ENCODE measurements at regions not wholly inside any gene's neighbourhood (a gene's known extent, or its start where the extent isn't known, plus 50 kb on each side); places are given as distances from the start of the nearest gene placed in this dataset.

DNA sequence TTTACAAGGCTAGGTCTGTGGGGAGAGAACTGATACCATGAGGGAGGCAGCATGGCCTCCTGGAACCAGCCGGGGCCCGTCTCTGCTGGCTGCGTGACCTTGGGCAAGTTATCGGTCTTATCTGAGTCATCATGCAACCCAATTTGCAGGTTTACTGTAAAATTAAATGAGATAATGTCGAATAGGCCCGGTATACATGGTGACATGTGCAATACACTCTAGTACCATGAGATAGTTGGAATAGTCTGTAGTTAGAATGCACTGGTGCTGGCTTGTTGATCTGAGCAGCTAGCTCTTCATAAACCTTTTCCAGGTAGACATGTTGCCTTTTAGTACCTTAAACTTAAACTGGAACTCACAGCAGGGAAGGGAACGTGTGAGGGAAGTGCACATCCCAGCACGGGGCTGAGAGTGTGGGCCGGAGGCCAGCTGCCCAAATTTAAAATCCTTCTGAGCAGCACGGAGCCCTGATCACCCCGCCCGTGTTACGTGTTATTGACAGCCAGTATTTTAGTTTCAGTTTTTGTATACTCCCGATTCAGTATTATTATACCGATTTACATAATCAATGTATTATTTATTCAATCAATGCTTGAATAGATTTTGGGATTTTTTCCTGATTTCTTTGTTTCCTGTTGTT is 72.4 kb upstream of the HS6ST1 start:
- no peaks in the 10 kb centered on the region for H3K4me1 ChIP-seq
- no peak for DNase-seq
- H3K4me3 ChIP-seq, result peak overlapping the region in 1 of 4 donors; percentile 37

DNA sequence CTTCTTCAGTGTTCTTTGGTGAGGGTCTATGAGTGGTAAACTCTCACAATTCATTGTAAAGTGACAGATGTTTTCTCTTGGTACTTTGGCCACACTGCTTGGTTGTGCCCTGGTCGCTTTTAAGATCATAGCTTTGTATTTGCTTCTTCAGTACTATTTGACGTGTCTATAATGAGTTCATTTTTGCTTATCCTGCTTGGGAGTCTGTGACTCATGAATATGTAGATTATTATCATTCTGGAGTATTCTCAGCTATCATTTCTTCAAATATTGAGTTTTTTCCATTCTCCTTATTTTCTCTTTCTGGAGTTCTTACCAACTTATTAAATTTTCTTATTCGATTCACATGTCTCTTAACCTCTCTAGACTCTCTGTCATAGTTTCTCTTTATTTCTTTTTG is 73.0 kb upstream of the HS6ST1 start:
- Histone ChIP-seq H3K27ac (no peak overlapping the region), H3K9me3 (no peaks in the 10 kb centered on the region), H3K4me1 (no peaks in the 10 kb centered on the region), H3K27me3 (no peaks in the 10 kb centered on the region), H3K36me3 (no peaks in the 10 kb centered on the region), H3K4me3 (peak overlapping the region in 1 of 4 donors; percentile 37)
- TF ChIP-seq, protein P1, sequence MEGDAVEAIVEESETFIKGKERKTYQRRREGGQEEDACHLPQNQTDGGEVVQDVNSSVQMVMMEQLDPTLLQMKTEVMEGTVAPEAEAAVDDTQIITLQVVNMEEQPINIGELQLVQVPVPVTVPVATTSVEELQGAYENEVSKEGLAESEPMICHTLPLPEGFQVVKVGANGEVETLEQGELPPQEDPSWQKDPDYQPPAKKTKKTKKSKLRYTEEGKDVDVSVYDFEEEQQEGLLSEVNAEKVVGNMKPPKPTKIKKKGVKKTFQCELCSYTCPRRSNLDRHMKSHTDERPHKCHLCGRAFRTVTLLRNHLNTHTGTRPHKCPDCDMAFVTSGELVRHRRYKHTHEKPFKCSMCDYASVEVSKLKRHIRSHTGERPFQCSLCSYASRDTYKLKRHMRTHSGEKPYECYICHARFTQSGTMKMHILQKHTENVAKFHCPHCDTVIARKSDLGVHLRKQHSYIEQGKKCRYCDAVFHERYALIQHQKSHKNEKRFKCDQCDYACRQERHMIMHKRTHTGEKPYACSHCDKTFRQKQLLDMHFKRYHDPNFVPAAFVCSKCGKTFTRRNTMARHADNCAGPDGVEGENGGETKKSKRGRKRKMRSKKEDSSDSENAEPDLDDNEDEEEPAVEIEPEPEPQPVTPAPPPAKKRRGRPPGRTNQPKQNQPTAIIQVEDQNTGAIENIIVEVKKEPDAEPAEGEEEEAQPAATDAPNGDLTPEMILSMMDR (IDR thresholded peaks at IDR 0.05), result no peak
- TF ChIP-seq POLR2A (IDR thresholded peaks at IDR 0.05), result no peak
- DNase-seq, result no peak

More for the DNA sequence above, 72.4 kb upstream of the HS6ST1 start:
- Histone ChIP-seq H3K9me3 (no peaks in the 10 kb centered on the region), H3K27me3 (no peaks in the 10 kb centered on the region), H3K36me3 (no peaks in the 10 kb centered on the region), H3K27ac (no peak overlapping the region)
- TF ChIP-seq POLR2A (IDR thresholded peaks at IDR 0.05), result no peak
- TF ChIP-seq, protein P1 (IDR thresholded peaks at IDR 0.05), result no peak

DNA sequence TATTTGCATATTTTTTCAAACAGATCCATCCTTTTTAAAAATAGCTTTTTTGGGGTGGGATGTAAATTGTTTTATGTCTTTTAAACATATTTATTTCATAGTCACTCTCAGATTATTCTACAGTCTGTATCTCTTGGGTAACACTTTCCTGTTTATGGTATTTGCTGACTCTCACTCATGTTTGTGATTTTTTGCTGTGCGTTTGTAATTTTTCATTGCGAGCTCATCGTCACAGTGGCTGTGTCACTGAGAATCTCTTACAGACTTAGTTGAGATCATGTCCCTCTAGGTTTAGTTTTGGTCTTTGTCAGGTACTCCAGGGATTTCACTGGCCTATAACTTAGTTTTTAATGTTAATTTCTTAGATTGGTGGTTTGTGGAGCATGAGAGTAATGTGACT is 73.5 kb upstream of the HS6ST1 start:
- no peaks in the 10 kb centered on the region for H3K4me1 ChIP-seq
- no peak overlapping the region for H3K4me3 ChIP-seq
- no peak for DNase-seq
- no peak overlapping the region for H3K27ac ChIP-seq
- H3K9me3 ChIP-seq, result no peaks in the 10 kb centered on the region
- H3K36me3 ChIP-seq, result no peaks in the 10 kb centered on the region
- TF ChIP-seq, protein P1 (IDR thresholded peaks at IDR 0.05), result no peak
- no peak for TF ChIP-seq POLR2A (IDR thresholded peaks at IDR 0.05)
- no peaks in the 10 kb centered on the region for H3K27me3 ChIP-seq

DNA sequence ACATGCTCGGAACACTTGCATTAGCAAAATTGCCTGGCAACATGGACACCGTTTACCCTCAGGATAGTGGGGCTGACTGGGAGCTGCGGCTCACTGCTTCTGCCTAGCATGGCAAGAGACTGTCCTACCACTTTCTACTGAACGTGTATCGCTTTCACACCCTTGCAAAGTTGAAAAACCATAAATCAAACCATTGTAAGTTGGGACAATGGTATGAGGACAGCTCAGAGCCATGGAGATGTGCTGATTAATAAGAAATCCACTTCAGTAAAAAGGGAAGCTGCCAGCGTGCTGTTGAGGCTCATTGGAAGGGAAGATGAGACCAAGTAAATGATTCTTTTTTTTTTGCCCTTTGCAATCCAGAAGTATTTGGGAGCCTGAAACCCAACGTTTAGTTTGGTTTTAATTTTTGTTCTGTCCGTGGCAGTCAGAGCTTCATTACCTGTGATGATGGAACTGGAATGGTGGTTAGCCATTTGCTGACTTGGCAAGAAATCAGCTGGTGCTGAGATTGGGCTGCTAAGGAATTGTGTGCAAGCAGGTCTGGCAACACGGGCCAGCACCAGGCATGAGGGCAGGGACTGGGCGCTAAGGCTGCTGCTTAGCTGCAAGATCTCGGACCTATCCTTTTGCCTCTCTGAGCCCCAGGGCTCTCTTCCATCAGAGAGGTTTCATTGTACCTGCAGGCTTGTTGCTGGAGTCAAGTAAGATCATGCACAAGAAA is 75.5 kb upstream of the HS6ST1 start:
- Histone ChIP-seq H3K27ac (no peak overlapping the region), H3K4me3 (no peak overlapping the region), H3K36me3 (no peaks in the 10 kb centered on the region), H3K9me3 (no peaks in the 10 kb centered on the region), H3K27me3 (no peaks in the 10 kb centered on the region), H3K4me1 (no peaks in the 10 kb centered on the region)
- no peak for TF ChIP-seq POLR2A (IDR thresholded peaks at IDR 0.05)
- TF ChIP-seq, protein P1 (IDR thresholded peaks at IDR 0.05), result no peak
- DNase-seq, result no peak

DNA sequence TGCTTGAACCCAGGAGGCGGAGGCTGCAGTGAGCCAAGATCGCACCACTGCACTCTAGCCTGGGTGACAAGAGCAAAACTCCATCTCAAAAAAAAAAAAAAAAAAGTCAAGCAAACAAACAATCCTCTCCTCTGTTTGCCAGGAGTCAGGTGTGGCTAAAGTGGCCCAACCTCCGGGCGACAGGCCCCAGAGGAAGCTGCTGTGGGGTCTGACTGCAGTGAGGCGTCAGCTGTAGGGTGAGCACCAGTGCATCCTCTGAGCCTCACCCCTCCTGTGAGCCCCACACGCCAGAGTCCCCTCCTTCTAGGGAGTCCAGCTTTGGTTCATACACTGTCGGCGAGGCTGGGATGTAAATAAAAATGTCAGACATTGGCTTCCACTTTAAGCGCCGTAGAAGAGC is 76.5 kb upstream of the HS6ST1 start:
- Histone ChIP-seq H3K27me3 (no peaks in the 10 kb centered on the region), H3K9me3 (no peaks in the 10 kb centered on the region), H3K36me3 (no peaks in the 10 kb centered on the region), H3K4me3 (no peak overlapping the region), H3K27ac (no peak overlapping the region), H3K4me1 (no peaks in the 10 kb centered on the region)
- no peak for DNase-seq
- TF ChIP-seq POLR2A (IDR thresholded peaks at IDR 0.05), result no peak
- TF ChIP-seq, protein P1 (IDR thresholded peaks at IDR 0.05), result no peak

All from Peyer's patch (tissue), 4 donors.